ENCODE measurements at regions not wholly inside any gene's neighbourhood (a gene's known extent, or its start where the extent isn't known, plus 50 kb on each side); places are given as distances from the start of the nearest gene placed in this dataset.
"Not testable (repeated sequence)": the region's sequence is repeated elsewhere in the genome, so short reads cannot be mapped to it uniquely, and the experiment has no call there.

DNA sequence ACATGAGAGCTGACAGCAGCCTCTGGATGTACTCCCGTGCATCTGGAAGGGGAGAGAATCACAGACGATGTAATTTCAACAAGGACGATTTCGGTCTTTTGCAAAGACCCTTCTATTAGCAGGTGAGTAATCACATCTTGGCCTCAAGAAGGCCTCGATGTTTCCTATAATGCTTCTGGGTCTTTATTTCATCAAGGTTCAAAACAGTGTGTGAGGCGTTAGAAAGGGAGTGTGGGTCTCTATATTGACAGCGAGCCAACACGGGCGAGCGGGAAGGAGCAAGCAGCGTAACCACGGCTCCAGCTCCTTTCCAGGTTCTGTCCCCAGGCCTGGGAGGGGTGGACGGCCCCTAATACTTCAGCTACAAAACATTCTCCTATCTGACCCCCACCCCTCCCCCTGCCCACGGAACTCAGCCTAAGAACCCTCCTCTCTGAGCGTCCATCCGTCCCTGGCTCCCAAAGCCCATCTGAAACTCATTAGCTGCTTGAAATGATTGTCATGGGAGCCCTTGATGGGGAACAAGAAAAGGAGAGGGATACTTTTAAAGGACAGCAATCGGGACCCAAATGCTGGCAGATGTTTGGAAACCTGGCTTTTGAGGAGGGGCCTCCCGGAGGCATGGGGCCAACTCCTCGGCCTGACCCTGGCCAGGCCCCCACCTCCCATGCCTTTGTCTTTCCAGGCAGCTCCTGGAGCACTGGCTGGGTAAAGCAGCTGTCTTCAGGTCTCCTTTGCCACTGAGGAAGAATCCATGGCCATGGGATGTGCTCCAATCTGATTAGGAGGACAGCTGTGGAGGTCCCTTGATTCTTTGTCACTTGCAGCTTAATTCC, 250.8 kb downstream of the FOXD2 start:
- H3K4me1 Mint-ChIP-seq (ENCODE audit: low read depth) = peaks cover 6% of the 10 kb centered on the region; the same call in 1 of the 2 replicates
- peaks cover 44% of the 10 kb centered on the region for H3K27me3 Mint-ChIP-seq (ENCODE audit: insufficient read depth)
- no peaks in the 10 kb centered on the region for H3K36me3 Mint-ChIP-seq (ENCODE audit: low read depth)
- TF ChIP-seq, protein P1, sequence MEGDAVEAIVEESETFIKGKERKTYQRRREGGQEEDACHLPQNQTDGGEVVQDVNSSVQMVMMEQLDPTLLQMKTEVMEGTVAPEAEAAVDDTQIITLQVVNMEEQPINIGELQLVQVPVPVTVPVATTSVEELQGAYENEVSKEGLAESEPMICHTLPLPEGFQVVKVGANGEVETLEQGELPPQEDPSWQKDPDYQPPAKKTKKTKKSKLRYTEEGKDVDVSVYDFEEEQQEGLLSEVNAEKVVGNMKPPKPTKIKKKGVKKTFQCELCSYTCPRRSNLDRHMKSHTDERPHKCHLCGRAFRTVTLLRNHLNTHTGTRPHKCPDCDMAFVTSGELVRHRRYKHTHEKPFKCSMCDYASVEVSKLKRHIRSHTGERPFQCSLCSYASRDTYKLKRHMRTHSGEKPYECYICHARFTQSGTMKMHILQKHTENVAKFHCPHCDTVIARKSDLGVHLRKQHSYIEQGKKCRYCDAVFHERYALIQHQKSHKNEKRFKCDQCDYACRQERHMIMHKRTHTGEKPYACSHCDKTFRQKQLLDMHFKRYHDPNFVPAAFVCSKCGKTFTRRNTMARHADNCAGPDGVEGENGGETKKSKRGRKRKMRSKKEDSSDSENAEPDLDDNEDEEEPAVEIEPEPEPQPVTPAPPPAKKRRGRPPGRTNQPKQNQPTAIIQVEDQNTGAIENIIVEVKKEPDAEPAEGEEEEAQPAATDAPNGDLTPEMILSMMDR (IDR thresholded peaks at IDR 0.05) = no peak
- H3K4me3 Mint-ChIP-seq = no peak overlapping the region
- no peak for DNase-seq
- no peaks in the 10 kb centered on the region for H3K9me3 Mint-ChIP-seq
- no peak overlapping the region for H3K27ac Mint-ChIP-seq

- DNase-seq = no peak
- Mint-ChIP-seq H3K27me3 (ENCODE audit: insufficient read depth) (peaks cover 38% of the 10 kb centered on the region), H3K27ac (no peak overlapping the region), H3K9me3 (no peaks in the 10 kb centered on the region), H3K4me1 (ENCODE audit: low read depth) (peaks cover 6% of the 10 kb centered on the region; the same call in 1 of the 2 replicates), H3K4me3 (no peak overlapping the region), H3K36me3 (ENCODE audit: low read depth) (no peaks in the 10 kb centered on the region)
- TF ChIP-seq, protein P1 (IDR thresholded peaks at IDR 0.05) = no peak
These were observed 252.1 kb downstream of the FOXD2 start for GRCh38 chr1:47689894-47690293.

DNA sequence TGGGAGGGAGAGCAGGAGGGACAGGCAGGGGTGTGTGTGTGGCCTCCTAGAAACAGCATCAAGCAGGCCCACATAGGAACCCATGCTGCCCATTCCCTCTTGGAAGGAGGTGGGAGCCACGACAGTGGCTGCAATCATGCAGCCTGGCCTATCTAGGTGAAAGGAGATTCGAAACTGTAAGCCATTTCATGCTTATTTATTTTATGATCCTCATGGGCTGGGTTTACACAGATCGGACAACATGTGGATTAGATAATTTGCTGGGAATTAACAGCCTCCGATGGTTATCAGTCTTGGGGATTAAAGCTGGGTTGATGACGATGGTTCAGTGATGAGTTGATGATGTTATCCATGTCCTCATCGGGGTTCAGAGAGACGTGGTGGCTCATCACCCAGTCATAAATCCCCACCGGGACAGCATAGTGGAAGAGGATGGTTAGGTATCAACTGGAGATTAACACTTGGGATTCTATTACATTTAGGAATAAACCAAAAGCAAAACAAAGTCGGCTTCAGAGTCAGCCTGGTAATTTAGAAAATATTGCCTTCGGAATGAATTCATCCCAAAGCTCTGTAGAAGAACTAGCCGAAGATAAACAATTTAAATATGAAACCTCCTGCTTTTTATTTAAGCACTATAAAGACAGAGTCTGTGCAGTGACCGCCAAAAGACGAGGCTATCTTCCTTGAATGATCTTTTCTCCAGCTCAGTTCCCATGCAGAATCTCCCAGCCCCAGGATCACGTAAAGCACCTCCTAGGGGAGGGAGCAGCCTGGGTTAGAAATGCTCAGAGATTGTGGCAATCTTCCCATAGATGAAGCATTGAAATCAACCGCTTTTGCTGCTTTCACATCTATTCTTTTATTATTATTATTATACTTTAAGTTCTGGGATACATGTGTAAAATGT, 252.8 kb downstream of the FOXD2 start:
- DNase-seq = no peak
- no peaks in the 10 kb centered on the region for H3K9me3 Mint-ChIP-seq
- H3K27ac Mint-ChIP-seq = no peak overlapping the region
- TF ChIP-seq, protein P1 (IDR thresholded peaks at IDR 0.05) = no peak
- H3K27me3 Mint-ChIP-seq (ENCODE audit: insufficient read depth) = peaks cover 38% of the 10 kb centered on the region
- no peaks in the 10 kb centered on the region for H3K36me3 Mint-ChIP-seq (ENCODE audit: low read depth)
- H3K4me1 Mint-ChIP-seq (ENCODE audit: low read depth) = peaks cover 6% of the 10 kb centered on the region; the same call in 1 of the 2 replicates
- no peak overlapping the region; the same call in 1 of the 2 replicates for H3K4me3 Mint-ChIP-seq

- not testable (repeated sequence) for H3K9me3 Mint-ChIP-seq; DNase-seq; H3K4me3 Mint-ChIP-seq; H3K27ac Mint-ChIP-seq; H3K4me1 Mint-ChIP-seq (ENCODE audit: low read depth); H3K36me3 Mint-ChIP-seq (ENCODE audit: low read depth)
- H3K27me3 Mint-ChIP-seq (ENCODE audit: insufficient read depth) = peaks cover 38% of the 10 kb centered on the region
These were observed 253.4 kb downstream of the FOXD2 start for GRCh38 chr1:47691293-47691692.

DNA sequence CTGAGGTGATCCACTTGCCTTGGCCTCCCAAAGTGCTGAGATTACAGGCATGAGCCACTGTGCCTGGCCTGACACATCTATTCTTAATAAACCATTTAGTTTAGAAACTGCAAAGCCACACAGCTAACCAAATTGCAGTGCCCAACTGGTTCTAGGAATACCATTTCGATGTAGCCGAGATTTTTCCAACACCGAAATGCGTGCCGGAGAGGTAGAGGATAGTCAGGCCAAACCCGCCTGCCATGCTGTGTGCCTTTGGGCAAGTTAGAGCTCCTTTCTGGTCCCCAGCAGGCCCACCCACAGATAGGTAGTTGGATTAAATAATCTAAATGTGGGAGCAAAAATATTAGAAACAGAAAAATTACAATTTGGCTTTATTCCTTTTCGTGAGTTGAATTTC, 254.4 kb downstream of the FOXD2 start:
- Mint-ChIP-seq H3K27me3 (ENCODE audit: insufficient read depth) (peaks cover 32% of the 10 kb centered on the region), H3K36me3 (ENCODE audit: low read depth) (no peaks in the 10 kb centered on the region), H3K4me1 (ENCODE audit: low read depth) (peaks cover 6% of the 10 kb centered on the region; the same call in 1 of the 2 replicates), H3K27ac (no peak overlapping the region), H3K4me3 (no peak overlapping the region), H3K9me3 (no peaks in the 10 kb centered on the region)
- DNase-seq = no peak
- TF ChIP-seq, protein P1 (IDR thresholded peaks at IDR 0.05) = no peak
